ENCODE measurements at regions not wholly inside any gene's neighbourhood (a gene's known extent, or its start where the extent isn't known, plus 50 kb on each side); places are given as distances from the start of the nearest gene placed in this dataset.

DNA sequence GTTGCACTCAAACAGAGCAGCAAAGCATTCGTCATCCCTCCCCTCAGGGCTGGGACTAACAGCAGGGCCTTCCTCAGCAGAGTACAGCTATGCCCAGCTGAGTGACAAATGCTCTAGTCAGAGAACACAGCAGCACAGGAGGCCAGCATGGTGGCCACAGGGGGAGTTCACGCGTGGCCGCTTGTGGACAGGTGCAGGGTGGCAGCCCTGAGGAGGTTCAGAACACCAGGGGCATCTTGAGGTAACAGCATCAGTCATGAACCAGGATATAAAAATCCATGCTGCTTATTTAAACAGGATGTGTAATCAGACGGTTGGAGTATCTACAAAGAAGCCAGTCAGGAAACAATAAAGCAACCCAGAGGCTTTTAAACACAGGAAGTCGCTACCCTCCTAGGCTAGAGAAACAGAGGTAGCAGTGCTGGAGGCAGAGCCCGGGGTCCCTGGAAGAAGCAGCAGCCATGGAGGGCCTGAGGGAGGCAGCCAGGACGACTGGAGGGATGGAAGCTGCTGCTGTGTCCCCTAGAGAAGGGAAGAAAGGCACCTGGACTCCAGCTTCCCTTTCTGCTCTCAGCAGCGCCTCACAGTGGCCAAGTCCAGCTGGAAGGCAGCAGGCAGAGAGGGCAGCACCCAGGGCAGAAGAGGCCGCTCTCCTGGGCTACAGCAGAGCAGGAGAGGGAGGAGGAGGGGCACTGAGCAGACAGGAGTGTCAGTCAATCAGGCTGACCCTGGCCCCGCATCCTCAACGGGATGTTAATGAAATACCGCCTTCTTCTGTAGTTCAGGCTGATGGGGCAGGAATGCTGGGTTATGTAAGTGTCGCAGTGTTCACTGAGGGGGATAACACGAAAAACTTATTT, 70.8 kb upstream of the UCN3 start:
- H3K9me3 ChIP-seq = no peaks in the 10 kb centered on the region
- ATAC-seq (peak; percentile 58 to 84 (median 72)), FAIRE-seq (no peak), DNase-seq (peak; percentile 34 to 86 (median 63))
- no peak overlapping the region for H3K4me3 ChIP-seq
- TF ChIP-seq, protein P1, sequence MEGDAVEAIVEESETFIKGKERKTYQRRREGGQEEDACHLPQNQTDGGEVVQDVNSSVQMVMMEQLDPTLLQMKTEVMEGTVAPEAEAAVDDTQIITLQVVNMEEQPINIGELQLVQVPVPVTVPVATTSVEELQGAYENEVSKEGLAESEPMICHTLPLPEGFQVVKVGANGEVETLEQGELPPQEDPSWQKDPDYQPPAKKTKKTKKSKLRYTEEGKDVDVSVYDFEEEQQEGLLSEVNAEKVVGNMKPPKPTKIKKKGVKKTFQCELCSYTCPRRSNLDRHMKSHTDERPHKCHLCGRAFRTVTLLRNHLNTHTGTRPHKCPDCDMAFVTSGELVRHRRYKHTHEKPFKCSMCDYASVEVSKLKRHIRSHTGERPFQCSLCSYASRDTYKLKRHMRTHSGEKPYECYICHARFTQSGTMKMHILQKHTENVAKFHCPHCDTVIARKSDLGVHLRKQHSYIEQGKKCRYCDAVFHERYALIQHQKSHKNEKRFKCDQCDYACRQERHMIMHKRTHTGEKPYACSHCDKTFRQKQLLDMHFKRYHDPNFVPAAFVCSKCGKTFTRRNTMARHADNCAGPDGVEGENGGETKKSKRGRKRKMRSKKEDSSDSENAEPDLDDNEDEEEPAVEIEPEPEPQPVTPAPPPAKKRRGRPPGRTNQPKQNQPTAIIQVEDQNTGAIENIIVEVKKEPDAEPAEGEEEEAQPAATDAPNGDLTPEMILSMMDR (IDR thresholded peaks at IDR 0.05) = peak in 3 of 4 donors; percentile 7 to 16 (median 11)
- whole genome bisulfite sequencing, 2 donors = 66 to 70% methylated on average over 15 of the region's 15 CpGs
- intact Hi-C loops (cut with DNase I) = no loop called here
- no peaks in the 10 kb centered on the region for H3K4me1 ChIP-seq
- H3K27ac ChIP-seq = no peak overlapping the region
- no peaks in the 10 kb centered on the region for H3K36me3 ChIP-seq
- H3K27me3 ChIP-seq = no peaks in the 10 kb centered on the region

DNA sequence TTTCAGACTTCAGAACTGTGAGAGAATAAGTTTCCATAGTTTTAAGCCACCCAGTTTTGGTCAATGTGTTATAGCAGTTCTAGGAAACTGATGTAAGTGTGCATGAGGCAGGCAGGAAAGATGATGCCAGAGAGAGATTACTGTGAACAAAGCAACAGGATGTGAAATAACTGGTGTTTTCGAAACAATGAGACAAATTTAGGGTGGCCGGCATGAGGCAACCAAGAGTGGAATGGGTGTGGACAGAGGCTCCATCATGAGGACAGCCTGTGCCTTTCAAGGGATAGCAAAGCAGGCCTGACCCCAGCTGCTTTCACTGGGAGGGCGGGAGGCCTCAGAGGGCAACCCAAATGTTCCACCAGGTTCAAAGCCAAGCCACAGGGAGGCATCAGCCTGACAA, 67.3 kb upstream of the UCN3 start:
- Histone ChIP-seq H3K27ac (no peak overlapping the region), H3K4me3 (no peak overlapping the region), H3K9me3 (no peaks in the 10 kb centered on the region), H3K36me3 (no peaks in the 10 kb centered on the region), H3K4me1 (no peaks in the 10 kb centered on the region), H3K27me3 (no peaks in the 10 kb centered on the region)
- 89 to 94% methylated on average over 3 of the region's 3 CpGs for whole genome bisulfite sequencing, 2 donors
- FAIRE-seq (no peak), ATAC-seq (peak in 2 of 4 donors; percentile 12 to 42), DNase-seq (no peak)
- intact Hi-C loops (cut with DNase I) = loop anchor here in 1 of 3 donors (5.0 kb wide), 1 partner anchor 455 kb away; no protein-coding TSS in a partner anchor
- TF ChIP-seq, protein P1 (IDR thresholded peaks at IDR 0.05) = no peak

DNA sequence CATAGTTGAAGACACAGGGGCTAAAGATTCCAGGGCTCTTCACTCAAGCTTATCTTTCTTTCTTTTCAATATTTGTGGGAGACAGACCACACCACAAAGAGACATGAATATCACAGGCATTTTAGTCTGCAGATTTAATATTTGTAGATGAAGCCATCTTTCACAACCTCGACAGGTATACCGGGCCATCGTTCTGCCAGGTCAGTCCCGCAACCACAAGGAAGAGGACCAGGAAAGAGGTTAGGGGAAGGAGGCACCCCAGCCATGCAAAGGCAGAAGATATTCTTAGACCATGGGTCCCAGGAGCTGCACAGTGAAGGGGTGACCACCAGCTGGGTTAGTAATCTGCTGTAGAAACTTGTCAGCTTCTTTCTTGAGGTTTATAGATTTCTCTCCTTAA, 66.8 kb upstream of the UCN3 start:
- Histone ChIP-seq H3K9me3 (no peaks in the 10 kb centered on the region), H3K36me3 (no peaks in the 10 kb centered on the region), H3K27ac (no peak overlapping the region), H3K27me3 (no peaks in the 10 kb centered on the region), H3K4me3 (no peak overlapping the region), H3K4me1 (no peaks in the 10 kb centered on the region)
- ATAC-seq = no peak
- DNase-seq = no peak
- FAIRE-seq = no peak
- 93% methylated on average over 4 of the region's 4 CpGs for WGBS, 2 donors
- intact Hi-C loops (cut with DNase I) = loop anchor here in 1 of 3 donors (5.0 kb wide), 1 partner anchor 456 kb away; no protein-coding TSS in a partner anchor
- TF ChIP-seq, protein P1 (IDR thresholded peaks at IDR 0.05) = no peak

DNA sequence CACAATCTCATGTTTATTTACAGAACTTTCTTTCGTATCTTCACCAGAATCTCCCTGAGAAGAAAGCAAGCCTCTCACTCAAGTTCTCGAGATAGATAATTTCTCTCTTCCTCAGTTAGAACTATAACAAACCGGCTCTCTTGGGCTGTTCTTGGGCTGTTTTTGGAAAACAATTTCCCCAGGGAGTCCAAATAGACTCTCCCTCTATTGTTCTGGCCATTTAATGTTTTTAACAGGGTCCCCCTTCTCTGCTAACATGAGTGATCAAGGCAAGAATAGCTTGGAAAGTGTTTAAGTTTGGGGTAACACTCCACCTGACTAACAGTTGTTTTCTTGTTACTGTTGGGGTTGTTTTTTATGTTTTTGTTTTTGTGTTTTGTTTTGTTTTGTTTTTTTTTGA, 64.8 kb upstream of the UCN3 start:
- FAIRE-seq = no peak
- Histone ChIP-seq H3K4me1 (no peaks in the 10 kb centered on the region), H3K27me3 (no peaks in the 10 kb centered on the region), H3K9me3 (no peaks in the 10 kb centered on the region), H3K4me3 (no peak overlapping the region), H3K27ac (no peak overlapping the region), H3K36me3 (no peaks in the 10 kb centered on the region)
- no peak for DNase-seq
- intact Hi-C loops (cut with DNase I) = loop anchor here in 1 of 3 donors (5.0 kb wide), 1 partner anchor 458 kb away; no protein-coding TSS in a partner anchor
- 84% methylated on average over 3 of the region's 3 CpGs for WGBS, 2 donors
- no peak for ATAC-seq
- TF ChIP-seq, protein P1 (IDR thresholded peaks at IDR 0.05) = no peak

DNA sequence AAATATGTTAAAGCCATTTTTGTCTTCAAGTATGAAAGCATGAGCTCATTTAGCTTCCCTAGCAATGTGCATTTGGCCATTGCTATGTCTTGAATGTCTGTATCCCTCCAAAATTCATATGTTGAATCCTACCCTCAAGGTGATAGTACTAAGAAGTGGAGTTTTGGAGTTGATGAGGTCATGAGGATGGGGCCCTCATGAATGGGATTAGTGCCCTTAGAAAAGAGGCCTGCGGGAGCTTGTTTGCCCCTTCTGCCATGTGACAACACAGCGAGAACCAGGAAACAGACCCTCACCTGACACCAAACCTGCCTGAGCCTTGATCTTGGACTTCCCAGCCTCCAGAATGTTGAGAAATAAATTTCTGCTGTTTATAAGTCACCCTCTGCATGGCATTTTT, 61.3 kb upstream of the UCN3 start:
- intact Hi-C loops (cut with DNase I) = no loop called here
- Histone ChIP-seq H3K27ac (no peak overlapping the region), H3K36me3 (no peaks in the 10 kb centered on the region), H3K4me1 (no peaks in the 10 kb centered on the region), H3K9me3 (no peaks in the 10 kb centered on the region), H3K4me3 (no peak overlapping the region), H3K27me3 (no peaks in the 10 kb centered on the region)
- 100% methylated on average over 2 of the region's 2 CpGs for WGBS, 2 donors
- TF ChIP-seq, protein P1 (IDR thresholded peaks at IDR 0.05) = no peak
- FAIRE-seq (no peak), ATAC-seq (no peak), DNase-seq (no peak)
